HL-60/S4 treated with phorbol 12-myristate 13-acetate at 8.2 ng/mL for 4 days and 3 days (cell line): ENCODE measurements at regions not wholly inside any gene's neighbourhood (a gene's known extent, or its start where the extent isn't known, plus 50 kb on each side); places are given as distances from the start of the nearest gene placed in this dataset.

ENCODE experiments used
- in situ Hi-C: fragments of 300-500 bp; cut with MboI; formaldehyde crosslinking; loops from 2 replicates; pipeline ENCODE4 v1.15.0; 2022; ENCODE audit warnings: low sequenced_read_pairs

GRCh38 chr21:16532840-16533239 lies 803.1 kb downstream of the USP25 start:
- in situ Hi-C loops: no loop called here

GRCh38 chr21:16533692-16534407 lies 804.1 kb downstream of the USP25 start:
- in situ Hi-C loops: no loop called here

DNA sequence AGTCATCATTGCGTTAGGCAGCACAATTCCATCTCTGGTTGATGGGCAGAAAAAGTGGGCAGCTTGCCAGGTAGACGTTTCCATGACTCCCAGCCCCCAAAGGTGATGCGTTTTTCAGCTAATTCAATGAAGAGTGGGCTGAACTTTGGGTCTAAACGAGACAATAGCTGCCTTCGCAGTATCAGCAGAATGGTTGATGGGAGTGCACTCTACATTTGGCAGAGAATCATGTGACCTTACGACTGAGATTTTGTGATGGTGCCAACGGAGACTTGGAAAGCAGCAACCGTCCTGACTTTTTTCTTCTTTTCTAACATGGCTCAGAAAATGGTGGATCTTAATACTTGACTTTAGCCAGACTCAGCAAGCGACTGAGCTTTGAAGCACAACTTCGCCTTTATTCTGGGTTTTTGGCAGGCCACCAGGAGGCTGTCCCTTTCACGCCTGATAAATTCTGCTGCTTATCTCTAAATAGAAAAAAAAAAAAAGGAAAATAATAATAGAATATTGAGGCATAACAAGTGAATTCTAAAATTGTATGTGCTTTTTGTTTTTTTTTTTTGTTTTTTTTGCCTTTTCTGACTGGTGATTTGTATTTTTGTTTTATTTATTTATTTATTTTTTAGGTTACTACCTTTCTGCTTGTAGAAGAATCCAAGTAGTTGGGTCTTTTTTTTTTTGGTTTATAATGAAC lies 804.8 kb downstream of the USP25 start:
- in situ Hi-C loops: no loop called here

DNA sequence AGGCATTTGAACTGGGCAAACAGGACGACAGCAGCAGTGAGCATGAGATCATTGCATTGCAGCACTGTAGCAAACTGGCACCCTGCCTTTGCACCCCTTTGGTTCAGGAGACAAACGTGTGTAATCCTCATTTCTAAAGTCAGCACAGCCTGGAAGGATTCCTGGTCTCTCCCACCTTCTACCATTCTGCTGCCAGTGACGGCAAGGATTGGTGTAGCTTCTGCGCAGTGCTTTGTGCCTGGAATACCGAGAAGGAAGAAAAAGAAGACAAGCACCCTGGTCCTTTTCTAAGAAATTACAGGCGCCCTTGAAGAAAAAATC lies 805.3 kb downstream of the USP25 start:
- in situ Hi-C loops: no loop called here

GRCh38 chr21:16535626-16536025 lies 805.8 kb downstream of the USP25 start:
- in situ Hi-C loops: no loop called here

- in situ Hi-C loops: no loop called here
Observed at GRCh38 chr21:16536140-16536539, 806.4 kb downstream of the USP25 start.

DNA sequence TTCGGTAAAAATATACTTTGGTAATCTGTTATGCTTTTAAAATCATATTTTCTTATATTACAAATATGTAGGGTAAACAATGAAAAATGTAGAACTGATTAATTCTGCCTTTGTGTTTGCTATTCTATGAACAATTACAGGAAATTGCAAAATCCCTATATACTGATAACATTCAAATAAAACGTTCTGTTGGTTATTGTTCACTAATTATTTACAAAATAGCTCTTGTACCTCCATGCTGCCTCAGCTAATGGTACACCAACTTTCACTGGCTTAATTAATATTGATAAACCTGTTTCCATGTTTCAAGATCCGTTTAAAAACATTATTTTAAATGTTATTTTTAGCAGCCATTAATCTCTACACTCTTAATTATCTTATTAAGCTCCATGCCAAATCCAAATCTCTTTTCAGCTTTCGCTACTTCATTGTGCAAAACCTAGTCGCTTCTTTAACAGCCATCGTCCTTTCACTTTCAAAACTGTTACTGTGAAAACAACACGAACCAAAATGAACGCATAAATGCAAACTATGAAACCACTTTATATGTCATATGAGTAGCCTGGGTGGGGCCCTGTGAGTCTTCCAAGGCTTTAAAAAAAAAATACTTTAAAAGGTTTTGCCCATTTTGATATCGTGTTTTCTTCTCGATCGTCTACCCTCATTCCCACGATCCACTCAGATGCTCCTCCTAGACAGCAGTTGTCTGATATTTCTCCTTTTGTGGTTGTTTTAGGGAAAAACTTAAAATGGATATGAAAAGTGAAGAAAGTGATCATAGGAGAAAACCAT lies 807.1 kb downstream of the USP25 start:
- in situ Hi-C loops: no loop called here

DNA sequence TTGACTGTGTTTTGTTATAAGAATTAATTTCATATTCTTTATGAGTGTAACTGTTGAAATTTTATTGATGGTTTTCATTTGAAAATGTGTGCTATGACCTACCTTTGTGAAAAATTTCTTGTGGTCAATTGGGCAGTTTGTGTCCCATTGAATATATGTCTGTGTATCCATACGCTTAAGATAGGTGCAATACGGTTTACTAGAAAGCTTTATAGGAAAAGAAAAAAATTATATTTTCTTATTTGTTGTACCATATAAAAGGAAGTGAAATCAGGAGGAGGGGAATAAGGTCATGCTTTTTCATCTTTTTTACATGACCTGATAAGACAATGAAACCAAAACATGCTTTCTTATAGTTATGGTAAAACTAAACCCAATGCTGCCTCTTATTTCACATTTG lies 807.7 kb downstream of the USP25 start:
- in situ Hi-C loops: no loop called here

- in situ Hi-C loops: no loop called here
Observed at GRCh38 chr21:16538405-16538804, 808.6 kb downstream of the USP25 start.

DNA sequence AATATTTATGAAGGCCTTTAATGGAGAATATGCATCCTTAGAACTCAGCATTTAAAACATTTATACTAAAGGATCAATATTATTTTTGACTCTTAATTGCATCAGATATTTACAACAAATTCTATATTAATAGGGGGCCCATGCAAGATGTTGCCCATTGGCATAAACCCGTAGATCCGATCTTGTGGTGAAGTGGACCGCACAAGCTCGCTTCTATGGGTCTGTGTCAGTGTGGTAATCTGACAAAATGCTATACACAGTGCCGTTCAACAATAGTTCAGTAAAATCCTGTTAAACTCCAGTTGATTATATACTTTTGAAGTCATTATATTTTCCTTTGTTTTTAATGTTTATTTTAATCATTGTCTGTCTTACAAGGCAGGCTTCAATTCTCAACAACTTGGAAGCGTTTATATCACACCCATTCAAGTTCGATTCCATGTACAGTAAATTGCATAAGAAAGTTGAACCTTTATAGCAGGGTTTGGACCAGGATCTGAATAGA lies 809.2 kb downstream of the USP25 start:
- in situ Hi-C loops: no loop called here

- in situ Hi-C loops: no loop called here
Observed at GRCh38 chr21:16540966-16541727, 811.4 kb downstream of the USP25 start.

DNA sequence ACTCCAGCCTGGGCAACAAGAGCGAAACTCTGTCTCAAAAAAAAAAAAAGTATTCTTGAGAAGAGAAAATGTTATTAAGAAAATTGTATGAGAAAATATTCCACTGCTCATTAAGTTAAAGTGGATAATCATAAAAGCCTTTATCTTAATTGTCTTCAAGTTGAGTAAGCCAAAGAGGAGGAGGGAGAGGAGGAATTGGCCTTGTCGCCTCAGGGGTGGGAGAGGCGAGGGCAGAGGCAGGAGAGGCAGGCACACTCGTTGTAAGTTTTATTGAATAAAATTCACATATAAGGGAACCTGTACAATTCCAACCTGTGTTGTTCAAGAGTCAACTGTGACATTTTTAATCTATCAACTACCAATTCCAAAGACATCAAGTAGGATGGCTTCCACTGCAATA lies 820.3 kb downstream of the USP25 start:
- in situ Hi-C loops: no loop called here

DNA sequence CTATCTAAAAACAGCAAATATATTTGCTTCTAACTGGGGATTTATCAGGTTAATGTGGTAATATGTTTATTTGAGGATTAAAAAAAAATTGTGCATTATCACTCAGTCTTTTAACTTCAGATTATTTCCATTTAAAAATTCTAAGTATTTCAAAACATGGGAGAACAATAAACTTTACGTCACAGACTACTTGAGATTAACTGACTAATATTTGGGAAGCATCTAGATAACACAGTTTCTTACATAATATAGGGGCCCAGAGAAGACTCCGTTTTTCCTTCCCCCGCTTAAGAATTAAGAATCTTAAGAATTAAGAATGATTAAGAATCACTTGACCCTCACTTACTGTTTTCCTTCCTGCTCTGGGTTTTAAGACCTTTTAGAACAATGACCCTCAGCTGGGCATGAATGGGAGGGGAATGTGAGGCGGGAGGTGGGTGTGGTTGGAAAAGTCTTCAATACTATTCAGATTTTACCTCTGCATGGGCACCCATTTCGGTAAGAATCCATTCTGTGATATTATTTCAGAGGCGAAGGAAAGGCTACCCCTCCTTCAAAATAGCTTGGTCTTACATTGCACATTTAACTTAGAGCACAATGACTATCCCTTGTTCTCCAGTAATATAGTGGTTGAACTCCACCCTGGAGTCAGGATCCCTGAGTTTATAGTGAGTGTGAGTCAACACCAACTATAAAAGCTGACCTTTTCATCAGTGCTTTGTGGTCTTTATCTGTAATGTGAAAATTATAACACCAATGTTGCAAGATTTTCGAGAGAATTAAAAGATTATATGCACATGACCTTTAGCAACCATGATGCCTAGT lies 821.3 kb downstream of the USP25 start:
- in situ Hi-C loops: no loop called here

DNA sequence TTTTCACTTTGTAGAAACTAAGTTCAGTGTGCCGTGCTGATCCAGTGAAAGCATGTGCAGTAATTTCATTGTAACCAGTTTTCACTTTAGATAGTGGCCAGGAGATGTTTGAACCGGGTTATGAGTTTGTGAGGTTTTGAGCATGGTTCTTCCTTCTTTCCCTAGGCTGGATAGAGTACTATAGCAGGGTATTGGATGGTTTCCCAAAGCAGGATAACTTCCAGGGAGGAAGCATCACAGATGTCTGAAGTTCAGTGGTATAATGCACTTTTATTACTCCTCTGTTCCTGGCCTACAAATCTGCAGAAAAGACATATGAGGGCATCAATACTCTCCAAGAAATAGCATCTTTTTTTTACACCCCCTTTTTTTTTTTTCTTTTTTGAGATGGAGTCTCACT lies 823.1 kb downstream of the USP25 start:
- in situ Hi-C loops: no loop called here

- in situ Hi-C loops: no loop called here
Observed at GRCh38 chr21:16554503-16554902, 824.7 kb downstream of the USP25 start.

DNA sequence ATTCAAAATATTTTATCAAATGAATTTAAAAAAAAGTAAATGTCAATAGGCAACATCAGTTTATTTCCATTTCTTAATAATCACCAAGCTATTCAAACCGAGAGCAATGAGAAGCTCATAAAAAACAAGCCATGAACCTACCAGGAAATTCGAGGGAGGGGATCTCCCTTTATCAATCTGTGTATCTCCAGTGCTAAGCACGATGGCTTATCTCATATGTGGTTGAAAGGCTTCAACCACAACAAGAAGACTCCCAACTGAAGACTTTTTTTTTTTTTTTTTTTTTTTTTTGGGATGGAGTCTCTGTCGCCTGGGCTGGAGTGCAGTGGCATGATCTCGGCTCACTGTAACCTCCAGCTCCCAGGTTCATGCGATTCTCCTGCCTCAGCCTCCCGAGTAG lies 833.3 kb downstream of the USP25 start:
- in situ Hi-C loops: no loop called here

- in situ Hi-C loops: no loop called here
Observed at GRCh38 chr21:16563795-16564194, 834.0 kb downstream of the USP25 start.

DNA sequence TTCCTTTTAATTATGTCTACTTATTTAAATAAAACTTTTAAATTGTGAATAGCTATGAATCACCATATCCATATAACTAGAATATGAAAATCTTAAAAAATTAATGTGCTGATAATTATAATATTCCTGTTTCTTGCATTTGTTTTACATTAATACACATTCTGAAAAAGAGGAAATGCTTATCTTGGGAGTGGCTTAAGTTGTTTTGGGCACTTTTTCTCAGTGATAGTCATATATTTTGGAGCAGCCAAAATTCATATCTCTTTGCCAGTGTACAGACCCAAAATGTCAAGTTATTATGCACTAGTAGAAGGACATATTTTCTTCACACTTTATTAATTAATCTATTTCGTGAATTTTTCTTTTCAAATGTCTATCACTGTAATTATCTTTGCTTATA lies 838.5 kb downstream of the USP25 start:
- in situ Hi-C loops: no loop called here

DNA sequence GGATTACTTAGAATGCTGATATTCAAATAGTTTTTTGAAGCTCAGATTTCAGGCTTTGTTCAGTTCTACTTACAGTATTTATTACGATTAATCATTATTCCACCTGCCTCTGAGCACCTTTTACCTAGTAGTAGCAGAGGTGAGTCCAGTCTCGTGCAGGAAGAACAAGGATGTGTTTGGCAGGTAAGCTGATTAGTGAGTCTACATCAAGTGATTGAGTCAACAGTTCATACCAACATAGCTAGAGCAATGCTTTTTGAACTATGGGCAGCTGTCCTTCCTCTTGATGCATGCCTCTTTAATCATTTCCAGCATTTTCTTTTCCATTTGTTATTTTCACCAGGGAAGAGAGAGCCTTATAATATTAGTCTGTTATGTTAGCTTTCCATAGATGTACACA lies 838.9 kb downstream of the USP25 start:
- in situ Hi-C loops: no loop called here

DNA sequence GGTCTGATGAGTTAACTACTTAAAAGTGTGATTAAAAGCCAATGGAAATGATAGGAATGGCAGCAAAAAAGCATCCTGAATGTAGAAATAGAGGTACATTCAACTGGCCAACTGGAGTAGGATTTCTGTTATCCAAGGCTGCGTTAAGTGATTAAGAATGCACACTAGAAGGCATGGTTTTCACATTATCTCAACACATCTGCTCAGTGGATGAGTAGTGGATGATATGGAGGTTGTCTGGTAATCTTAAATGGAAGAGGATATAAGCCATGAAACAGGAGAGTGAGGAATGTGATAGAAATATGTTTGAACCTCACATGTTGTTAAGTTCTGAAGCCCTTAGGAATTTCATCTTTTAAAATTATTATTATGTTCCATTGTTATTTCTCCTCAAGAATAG lies 839.9 kb downstream of the USP25 start:
- in situ Hi-C loops: no loop called here
